K562 (cell line): ENCODE measurements at regions not wholly inside any gene's neighbourhood (a gene's known extent, or its start where the extent isn't known, plus 50 kb on each side); places are given as distances from the start of the nearest gene placed in this dataset.

ENCODE experiments used
- ATAC-seq: fragments of 200-7000 bp; cut with Tn5 transposase; 3 replicates; pipeline ENCODE4 v1.9.1; 2020; ENCODE audit warnings: moderate library complexity
- BruUV-seq: library from RNA; stranded (reverse); fragments of 400-500 nt; replicated peaks from 2 replicates; lab custom pipeline; 2021; lab: Mats Ljungman, UMichigan
- CTCF ChIA-PET: fragments of 300-600 bp; formaldehyde crosslinking; extraction: SDS; loops from one replicate; lab custom pipeline; 2021; ENCODE audit warnings: low intra/inter-chr PET ratio; lab: Yijun Ruan, JAX
- POLR2A ChIA-PET: fragments of 300-600, 350-650 bp; sonication (Branson Sonifier 250); formaldehyde crosslinking; extraction: SDS; loops from one replicate; lab custom pipeline; 2021; ENCODE audit warnings: antibody characterized with exemption, inconsistent platforms; lab: Yijun Ruan, JAX
- DNase-seq, 4 experiments: peaks; one replicate each; pipeline versions ENCODE4 v3.0.0 to v3.0.0-alpha.2; 2011 to 2018; ENCODE audit warnings: low spot score in 3 of 4, mixed read lengths in 3 of 4; ENCODE audit errors: extremely low read depth in 1 of 4
- FAIRE-seq: peaks from 2 replicates; lab custom pipeline; 2011; peaks lifted over from hg19 to GRCh38; lab: Jason Lieb, UNC
- H2AFZ ChIP-seq: 2 replicates; pipeline ENCODE4 v1.6.0; 2011; ENCODE audit warnings: low read depth, low read length, control low read depth, inconsistent platforms
- H3K27ac ChIP-seq: fragments of 200-600 bp; 3 replicates; pipeline ENCODE4 v1.8.0; 2011; ENCODE audit warnings: low read depth, mild to moderate bottlenecking, control low read depth, inconsistent platforms, low read length, moderate library complexity, mixed read lengths; ENCODE audit errors: extremely low read depth
- H3K27me3 ChIP-seq, 2 experiments: fragments of 300-600 bp in 1 of 2; 2 replicates in 1 of 2; 3 replicates in 1 of 2; pipeline versions ENCODE4 v1.6.0 to v1.8.0; 2011; ENCODE audit warnings: inconsistent platforms in 2 of 2, low read length in 2 of 2, mild to moderate bottlenecking in 1 of 2, mixed read lengths in 1 of 2, moderate library complexity in 1 of 2; ENCODE audit not compliant: control insufficient read depth in 2 of 2, insufficient read depth in 2 of 2
- H3K36me3 ChIP-seq: fragments of 300-600 bp; 3 replicates; pipeline ENCODE4 v1.8.0; 2011; ENCODE audit warnings: mild to moderate bottlenecking, low read length, inconsistent platforms; ENCODE audit not compliant: control insufficient read depth, insufficient read depth
- H3K4me1 ChIP-seq, 2 experiments: fragments of 200-600 bp in 1 of 2; replicated peaks in 1 of 2; 2 replicates in 1 of 2; 3 replicates in 1 of 2; pipeline versions ENCODE4 v1.5.1 to v1.8.0; 2011; ENCODE audit warnings: inconsistent platforms in 2 of 2, low read length in 2 of 2, mild to moderate bottlenecking in 1 of 2, mixed read lengths in 1 of 2, moderate library complexity in 1 of 2; ENCODE audit not compliant: control insufficient read depth in 2 of 2, insufficient read depth in 2 of 2
- H3K4me2 ChIP-seq: 2 replicates; pipeline ENCODE4 v1.6.1; 2011; ENCODE audit warnings: low read length, control low read depth, inconsistent platforms, mixed read lengths; ENCODE audit not compliant: insufficient read depth
- H3K4me3 ChIP-seq: fragments of 200-600 bp; sonication (generic), shearing (Covaris generic); 2 replicates; pipeline ENCODE4 v1.5.1; 2016; ENCODE audit warnings: control low read depth, inconsistent platforms
- H3K79me2 ChIP-seq: fragments of 200-600 bp; 3 replicates; pipeline ENCODE4 v1.8.0; 2011; ENCODE audit warnings: low read length, inconsistent platforms; ENCODE audit not compliant: control insufficient read depth, insufficient read depth
- H3K9ac ChIP-seq, 2 experiments: 2 replicates each; pipeline versions ENCODE4 v1.6.0 to v1.6.1; 2011; ENCODE audit warnings: low read depth in 2 of 2, low read length in 2 of 2, control low read depth in 1 of 2, inconsistent platforms in 1 of 2, mild to moderate bottlenecking in 1 of 2, mixed read lengths in 1 of 2; ENCODE audit not compliant: insufficient read depth in 1 of 2
- H3K9me1 ChIP-seq: one replicate; pipeline ENCODE4 v1.6.0; 2011; ENCODE audit warnings: inconsistent platforms, mild to moderate bottlenecking, low read length, moderate library complexity; ENCODE audit not compliant: control insufficient read depth, insufficient read depth
- H3K9me3 ChIP-seq: replicated peaks from 2 replicates; pipeline ENCODE4 v1.5.1; 2011; ENCODE audit warnings: low read depth, low read length, inconsistent platforms; ENCODE audit not compliant: control insufficient read depth, insufficient read depth
- H4K20me1 ChIP-seq: replicated peaks from 2 replicates; pipeline ENCODE4 v1.6.1; 2011; ENCODE audit warnings: low read length, inconsistent platforms, mixed read lengths; ENCODE audit not compliant: control insufficient read depth, insufficient read depth
- GTF2F1 ChIP-seq: IDR thresholded peaks from 2 replicates; pipeline ENCODE4 v1.6.1; 2011; ENCODE audit warnings: low read depth, low read length, improper control_type of control experiment
- HNRNPL ChIP-seq: fragments of 200-400 bp; formaldehyde crosslinking; IDR thresholded peaks from 2 replicates; pipeline ENCODE4 v1.6.1; 2017; ENCODE audit warnings: low read depth, mild to moderate bottlenecking, low read length
- KDM4B ChIP-seq, 2 experiments: fragments of 450-650 bp in 1 of 2; sonication (generic) in 1 of 2; IDR thresholded peaks; 2 replicates each; pipeline ENCODE4 v1.6.1; 2016 to 2017; ENCODE audit warnings: borderline replicate concordance in 2 of 2, antibody characterized with exemption in 1 of 2, low read depth in 1 of 2, mild to moderate bottlenecking in 1 of 2
- MITF ChIP-seq: IDR thresholded peaks from 2 replicates; pipeline ENCODE4 v1.6.1; 2014; ENCODE audit warnings: antibody characterized with exemption
- MTA3 ChIP-seq: fragments of 450-650 bp; formaldehyde crosslinking; IDR thresholded peaks from 2 replicates; pipeline ENCODE4 v1.6.1; 2017; ENCODE audit warnings: mild to moderate bottlenecking, borderline replicate concordance
- NFXL1 ChIP-seq: fragments of 450-650 bp; formaldehyde crosslinking; IDR thresholded peaks from 2 replicates; pipeline ENCODE4 v1.4.0; 2021; ENCODE audit warnings: mild to moderate bottlenecking
- ZNF23 ChIP-seq: fragments of 250-450 bp; sonication (Bioruptor Pico); IDR thresholded peaks from 2 replicates; pipeline ENCODE4 v1.4.0; 2020; ENCODE audit warnings: mild to moderate bottlenecking
- ZNF76 ChIP-seq: fragments of 250-450 bp; sonication (Bioruptor Pico); IDR thresholded peaks from 2 replicates; pipeline ENCODE4 v1.4.0; 2020; ENCODE audit warnings: mild to moderate bottlenecking, moderate library complexity, borderline replicate concordance
- WGBS: fragments of 100-300 bp; shearing (Covaris generic); methylation state at CpG from one replicate; pipeline ENCODE4 v1.1.6; 2016; ENCODE audit warnings: low coverage, mixed read lengths; ENCODE audit not compliant: insufficient coverage; ENCODE audit errors: missing lambda C conversion rate; 5-methylcytosine and 5-hydroxymethylcytosine counted together
- in situ Hi-C: fragments of 300-500 bp; cut with MboI; formaldehyde crosslinking; loops from 4 replicates; pipeline ENCODE4 v1.15.0; 2018; ENCODE audit warnings: inconsistent platforms, mixed read lengths
- intact Hi-C: fragments of 100-400 bp; cut with micrococcal nuclease; formaldehyde crosslinking; loops from 2 replicates; pipeline ENCODE4 v1.14.2; 2022

DNA sequence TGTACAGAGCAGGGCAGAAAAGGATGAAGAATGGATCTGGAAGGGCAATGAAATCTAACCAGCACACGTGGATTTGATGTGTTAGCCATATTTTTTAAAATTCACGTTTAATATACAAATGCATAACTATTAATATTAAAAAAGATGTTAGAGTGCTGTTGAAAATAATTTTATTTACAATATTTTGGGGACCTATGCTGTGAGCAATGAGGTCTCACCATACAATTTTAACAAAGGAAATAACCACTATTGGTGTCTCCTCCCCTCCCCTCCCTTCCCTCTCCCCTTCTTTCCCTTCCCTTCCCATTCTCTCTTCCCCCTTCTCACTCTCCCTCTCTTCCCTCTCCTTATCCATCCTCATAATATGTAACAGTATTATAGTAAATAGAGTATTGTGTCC is 64.2 kb upstream of the GPR139 start (continued):
- TF ChIP-seq GTF2F1: no peak

GRCh38 chr16:20137194-20137593 is 63.5 kb upstream of the GPR139 start:
- POLR2A ChIA-PET: interaction anchor here (0.7 kb wide), 1 partner anchor 21 kb away, joined by 3 read pairs; no protein-coding TSS in a partner anchor
- in situ Hi-C loops: no loop called here
- Histone ChIP-seq H3K4me1 (no peaks in the 10 kb centered on the region), H3K27me3 (no peaks in the 10 kb centered on the region), H3K4me2 (no peak overlapping the region), H3K9me3 (no peaks in the 10 kb centered on the region), H3K9ac (no peak overlapping the region), H3K36me3 (no peaks in the 10 kb centered on the region; the same call in 2 of the 3 replicates), H3K9me1 (no peaks in the 10 kb centered on the region), H3K4me3 (no peak overlapping the region), H3K27ac (no peak overlapping the region), H3K79me2 (no peaks in the 10 kb centered on the region), H2AFZ (no peak overlapping the region), H4K20me1 (no peaks in the 10 kb centered on the region)
- intact Hi-C loops: no loop called here
- FAIRE-seq: no peak
- DNase-seq: no peak
- no peak for ATAC-seq
- CTCF ChIA-PET: no interaction called here
- WGBS: 0% methylated on average over 5 of the region's 5 CpGs
- no TSS peak for BruUV-seq
- TF ChIP-seq NFXL1: no peak
- TF ChIP-seq ZNF23: no peak
- TF ChIP-seq MTA3: no peak
- TF ChIP-seq HNRNPL: no peak
- no peak for TF ChIP-seq KDM4B (IDR thresholded peaks at IDR 0.05; ENCODE audit: borderline replicate concordance in 2 of 2, low read depth in 1 of 2)
- TF ChIP-seq MITF: no peak
- TF ChIP-seq ZNF76 (CRISPR knock-in tag): no peak
